Neutrophil (primary cell): ENCODE measurements at regions not wholly inside any gene's neighbourhood (a gene's known extent, or its start where the extent isn't known, plus 50 kb on each side); places are given as distances from the start of the nearest gene placed in this dataset.

ENCODE experiments used
- H3K27ac ChIP-seq: fragments of 200-600 bp; sonication (generic); 2 replicates; pipeline ENCODE4 v1.5.1; 2016; ENCODE audit warnings: mild to moderate bottlenecking, moderate library complexity
- H3K27me3 ChIP-seq: fragments of 200-600 bp; sonication (generic); 2 replicates; pipeline ENCODE4 v1.6.0; 2016; ENCODE audit warnings: mild to moderate bottlenecking
- H3K36me3 ChIP-seq: fragments of 200-600 bp; sonication (generic); 2 replicates; pipeline ENCODE4 v1.5.1; 2017
- H3K4me1 ChIP-seq, 2 experiments: fragments of 200-600 bp in 1 of 2; sonication (generic) in 1 of 2; 1 replicate in 1 of 2; 2 replicates in 1 of 2; pipeline versions ENCODE4 v1.5.1 to v1.6.1; 2013 to 2016; ENCODE audit warnings: low read depth in 1 of 2, low read length in 1 of 2, mild to moderate bottlenecking in 1 of 2, moderate library complexity in 1 of 2; ENCODE audit not compliant: control insufficient read depth in 1 of 2, insufficient read depth in 1 of 2
- H3K4me3 ChIP-seq, 2 experiments: fragments of 200-600 bp in 1 of 2; sonication (generic) in 1 of 2; 1 replicate in 1 of 2; 2 replicates in 1 of 2; pipeline ENCODE4 v1.5.1; 2013 to 2016; ENCODE audit warnings: low read depth in 1 of 2, low read length in 1 of 2, mild to moderate bottlenecking in 1 of 2, moderate library complexity in 1 of 2
- H3K9me3 ChIP-seq: fragments of 200-600 bp; sonication (generic); 2 replicates; pipeline ENCODE4 v1.5.1; 2016
- TF ChIP-seq, protein P1 (sequence below): fragments of 200-600 bp; sonication (generic); IDR thresholded peaks from 2 replicates; pipeline ENCODE4 v1.5.1; 2016; ENCODE audit warnings: antibody characterized with exemption

DNA sequence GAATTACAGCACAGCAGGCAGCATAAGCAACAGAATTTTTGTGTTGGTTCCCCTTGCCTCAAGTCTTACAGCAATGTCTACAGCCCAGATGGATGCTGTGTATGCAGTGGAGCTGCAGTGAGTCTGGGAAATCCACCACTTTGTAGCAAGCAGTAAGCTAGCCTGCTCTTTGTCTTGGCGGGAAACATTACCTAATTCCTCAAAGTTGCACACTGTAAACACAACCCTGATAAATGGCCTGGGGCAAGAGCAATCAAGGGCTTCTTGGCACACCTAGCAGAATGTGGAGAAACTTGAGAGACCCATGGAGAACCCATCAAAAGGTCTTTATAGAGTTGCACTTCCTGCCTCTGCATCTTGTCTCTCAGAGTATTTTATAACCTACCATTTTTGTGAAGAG, 102.0 kb upstream of the FOXP2 start:
- TF ChIP-seq, protein P1, sequence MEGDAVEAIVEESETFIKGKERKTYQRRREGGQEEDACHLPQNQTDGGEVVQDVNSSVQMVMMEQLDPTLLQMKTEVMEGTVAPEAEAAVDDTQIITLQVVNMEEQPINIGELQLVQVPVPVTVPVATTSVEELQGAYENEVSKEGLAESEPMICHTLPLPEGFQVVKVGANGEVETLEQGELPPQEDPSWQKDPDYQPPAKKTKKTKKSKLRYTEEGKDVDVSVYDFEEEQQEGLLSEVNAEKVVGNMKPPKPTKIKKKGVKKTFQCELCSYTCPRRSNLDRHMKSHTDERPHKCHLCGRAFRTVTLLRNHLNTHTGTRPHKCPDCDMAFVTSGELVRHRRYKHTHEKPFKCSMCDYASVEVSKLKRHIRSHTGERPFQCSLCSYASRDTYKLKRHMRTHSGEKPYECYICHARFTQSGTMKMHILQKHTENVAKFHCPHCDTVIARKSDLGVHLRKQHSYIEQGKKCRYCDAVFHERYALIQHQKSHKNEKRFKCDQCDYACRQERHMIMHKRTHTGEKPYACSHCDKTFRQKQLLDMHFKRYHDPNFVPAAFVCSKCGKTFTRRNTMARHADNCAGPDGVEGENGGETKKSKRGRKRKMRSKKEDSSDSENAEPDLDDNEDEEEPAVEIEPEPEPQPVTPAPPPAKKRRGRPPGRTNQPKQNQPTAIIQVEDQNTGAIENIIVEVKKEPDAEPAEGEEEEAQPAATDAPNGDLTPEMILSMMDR: no peak
- Histone ChIP-seq H3K4me1 (no peaks in the 10 kb centered on the region), H3K4me3 (no peak overlapping the region), H3K9me3 (no peaks in the 10 kb centered on the region), H3K36me3 (no peaks in the 10 kb centered on the region), H3K27ac (no peak overlapping the region), H3K27me3 (no peaks in the 10 kb centered on the region)

DNA sequence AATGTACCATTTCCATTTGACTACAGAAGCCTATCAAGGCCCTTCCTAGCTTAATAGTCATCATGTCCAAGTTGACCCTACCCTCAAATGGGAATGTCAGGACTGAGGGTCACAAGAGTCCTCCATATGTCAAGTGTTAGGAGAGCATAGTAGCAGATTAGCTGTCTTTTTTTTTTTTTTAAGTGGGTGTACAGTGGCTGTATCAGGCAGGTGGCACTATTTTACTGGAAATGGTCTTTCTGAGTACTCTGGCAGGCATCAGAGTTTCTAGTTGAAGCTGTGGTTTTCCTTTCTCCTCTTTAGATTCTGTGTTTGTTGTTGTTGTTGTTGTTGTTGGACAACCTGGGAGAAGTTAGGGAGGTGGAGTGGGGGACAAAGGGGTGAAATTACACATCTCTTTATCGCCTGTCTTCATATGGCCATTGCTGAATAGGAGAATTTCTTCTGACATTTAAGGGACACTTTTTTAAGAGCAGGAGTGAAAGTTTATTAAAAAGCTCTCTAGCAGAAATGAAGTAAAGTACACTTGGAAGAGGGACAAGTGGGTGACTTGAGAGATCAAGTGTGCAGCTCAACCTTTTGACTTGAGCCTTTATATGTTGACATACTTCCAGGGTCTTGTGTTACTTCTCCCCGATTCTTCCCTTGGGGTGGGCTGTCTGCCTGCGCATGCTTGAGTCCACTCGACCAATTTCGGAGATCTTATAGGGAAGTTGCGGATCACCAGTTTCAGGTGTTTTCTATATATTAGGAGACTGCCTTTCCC, 104.1 kb upstream of the FOXP2 start:
- H3K9me3 ChIP-seq: no peaks in the 10 kb centered on the region
- H3K36me3 ChIP-seq: no peaks in the 10 kb centered on the region
- H3K4me3 ChIP-seq: no peak overlapping the region
- TF ChIP-seq, protein P1: no peak
- no peaks in the 10 kb centered on the region for H3K27me3 ChIP-seq
- H3K4me1 ChIP-seq: no peaks in the 10 kb centered on the region
- H3K27ac ChIP-seq: no peak overlapping the region

DNA sequence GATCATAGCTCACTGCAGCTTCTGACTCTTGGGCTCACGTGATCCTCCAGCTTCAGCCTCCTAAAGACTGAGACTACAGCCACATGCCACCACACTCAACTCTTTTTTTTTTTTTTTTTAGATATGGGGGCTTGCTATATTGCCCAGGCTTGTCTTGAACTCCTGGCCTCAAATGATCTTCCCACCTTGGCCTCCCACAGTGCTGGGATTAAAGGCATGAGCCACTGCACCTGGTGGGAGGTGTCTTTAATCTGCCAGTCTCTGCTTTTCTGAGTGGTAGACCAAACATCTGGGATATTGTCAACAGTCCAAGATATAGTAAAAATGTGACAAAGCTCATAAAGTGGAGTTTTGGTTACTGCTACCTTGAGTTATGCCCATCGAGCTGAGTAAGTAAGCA, 104.9 kb upstream of the FOXP2 start:
- H3K36me3 ChIP-seq: no peaks in the 10 kb centered on the region
- no peak overlapping the region for H3K4me3 ChIP-seq
- H3K27me3 ChIP-seq: no peaks in the 10 kb centered on the region
- H3K4me1 ChIP-seq: no peaks in the 10 kb centered on the region
- no peak overlapping the region for H3K27ac ChIP-seq
- TF ChIP-seq, protein P1: no peak
- no peaks in the 10 kb centered on the region for H3K9me3 ChIP-seq

DNA sequence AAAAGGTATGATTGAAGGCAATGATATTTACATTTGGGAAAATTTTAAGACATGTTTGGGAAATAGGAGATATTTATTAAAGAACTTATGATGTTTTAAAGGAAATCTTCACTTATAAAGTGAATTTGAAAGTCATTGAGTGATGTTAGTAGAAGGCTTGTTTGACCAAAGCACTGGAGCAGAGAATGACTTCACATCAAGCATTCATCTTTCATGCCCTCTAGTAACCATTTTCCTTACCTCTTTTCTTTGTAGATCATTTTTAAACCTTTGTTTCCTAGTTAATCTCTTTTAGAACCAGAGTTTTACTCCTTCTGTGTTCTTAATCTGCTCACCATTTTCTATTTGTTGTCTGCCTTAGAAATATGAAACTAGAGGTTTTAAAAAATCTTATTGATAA, 111.3 kb upstream of the FOXP2 start:
- no peak overlapping the region for H3K4me3 ChIP-seq
- H3K27me3 ChIP-seq: no peaks in the 10 kb centered on the region

DNA sequence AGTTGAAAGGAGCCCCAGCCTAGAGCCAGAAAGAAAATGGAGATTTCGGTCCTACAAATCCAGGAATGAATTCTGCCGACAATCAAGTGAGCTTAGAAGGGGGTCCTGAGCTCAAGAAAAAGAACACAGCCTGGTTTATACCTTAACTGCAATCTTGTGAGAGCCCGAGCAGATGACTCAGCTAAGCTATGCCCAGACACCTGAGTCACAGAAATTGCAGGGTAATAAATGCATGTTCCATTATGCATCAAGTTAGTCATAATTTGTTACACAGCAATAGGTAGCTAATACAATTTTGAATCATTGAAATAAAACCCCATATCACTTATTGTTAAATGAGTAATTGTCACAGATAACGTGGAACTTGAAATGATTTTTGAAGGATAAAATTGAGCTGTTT, 111.8 kb upstream of the FOXP2 start:
- Histone ChIP-seq H3K27me3 (no peaks in the 10 kb centered on the region), H3K36me3 (no peaks in the 10 kb centered on the region), H3K4me1 (peaks cover 0 to 6% of the 10 kb centered on the region in 2 experiments), H3K9me3 (no peaks in the 10 kb centered on the region), H3K4me3 (no peak overlapping the region), H3K27ac (no peak overlapping the region)
- TF ChIP-seq, protein P1: no peak

More for the DNA sequence above, 111.3 kb upstream of the FOXP2 start:
- H3K4me1 ChIP-seq: peaks cover 0 to 2% of the 10 kb centered on the region in 2 experiments
- TF ChIP-seq, protein P1: no peak
- no peaks in the 10 kb centered on the region for H3K36me3 ChIP-seq
- H3K27ac ChIP-seq: no peak overlapping the region
- no peaks in the 10 kb centered on the region for H3K9me3 ChIP-seq
